HCT116 (cell line): ENCODE measurements at regions not wholly inside any gene's neighbourhood (a gene's known extent, or its start where the extent isn't known, plus 50 kb on each side); places are given as distances from the start of the nearest gene placed in this dataset.

ENCODE experiments used
- ATAC-seq: fragments of 200-7000 bp; cut with Tn5 transposase; 2 replicates; pipeline ENCODE4 v1.9.1; 2020; ENCODE audit warnings: mild to moderate bottlenecking, moderate library complexity
- BruUV-seq: library from RNA; stranded (reverse); fragments of 400-500 nt; replicated peaks from 2 replicates; lab custom pipeline; 2021; lab: Mats Ljungman, UMichigan
- CTCF ChIA-PET: fragments of 300-600 bp; sonication (Branson Sonifier 250); formaldehyde crosslinking; loops from one replicate; lab custom pipeline; 2021; ENCODE audit warnings: antibody characterized with exemption; lab: Charles Lee
- POLR2A ChIA-PET: fragments of 300-600, 350-600 bp; sonication (Branson Sonifier 250); formaldehyde crosslinking; loops from one replicate; lab custom pipeline; 2021; ENCODE audit warnings: antibody characterized with exemption; lab: Charles Lee
- RAD21 ChIA-PET, 2 experiments: fragments of 300-600 bp; sonication (Branson Sonifier 250); formaldehyde crosslinking; loops; one replicate each; lab custom pipeline; 2023; ENCODE audit warnings: low total read pairs in 2 of 2; ENCODE audit not compliant: uncharacterized antibody in 2 of 2, unreplicated experiment in 2 of 2, low non-redundant PET in 1 of 2; lab: Charles Lee
- DNase-seq: peaks from one replicate; pipeline ENCODE4 v3.0.0-alpha.2; 2010; ENCODE audit warnings: low read depth, low spot score
- H2AFZ ChIP-seq: fragments of 200-600 bp; shearing (Covaris generic), sonication (generic); 2 replicates; pipeline ENCODE4 v1.6.1; 2017; ENCODE audit warnings: low read depth, mixed run types, mixed read lengths, antibody characterized with exemption, low read length; ENCODE audit not compliant: poor library complexity, severe bottlenecking
- H3K27ac ChIP-seq: 2 replicates; pipeline ENCODE4 v1.5.1; 2012; ENCODE audit warnings: low read depth, low read length
- H3K27me3 ChIP-seq: fragments of 200-600 bp; sonication (generic); 2 replicates; pipeline ENCODE4 v1.6.1; 2016; ENCODE audit warnings: mixed run types, low read length, mixed read lengths; ENCODE audit not compliant: insufficient read depth
- H3K36me3 ChIP-seq, 2 experiments: fragments of 200-500 bp in 1 of 2; fragments of 200-600 bp in 1 of 2; sonication (Bioruptor generic) in 1 of 2; sonication (generic) in 1 of 2; 2 replicates each; pipeline versions ENCODE4 v1.5.1 to v1.6.1; 2014 to 2016; ENCODE audit warnings: low read length in 2 of 2, inconsistent platforms in 1 of 2, mixed read lengths in 1 of 2, mixed run types in 1 of 2; ENCODE audit not compliant: insufficient read depth in 2 of 2, control insufficient read depth in 1 of 2
- H3K4me1 ChIP-seq, 2 experiments: fragments of 200-600 bp in 1 of 2; sonication (generic) in 1 of 2; 2 replicates each; pipeline versions ENCODE4 v1.5.1 to v1.6.1; 2012 to 2017; ENCODE audit warnings: low read length in 2 of 2, inconsistent platforms in 1 of 2, mild to moderate bottlenecking in 1 of 2, mixed read lengths in 1 of 2, mixed run types in 1 of 2, moderate library complexity in 1 of 2; ENCODE audit not compliant: insufficient read depth in 2 of 2, control insufficient read depth in 1 of 2
- H3K4me2 ChIP-seq: fragments of 200-600 bp; sonication (generic); 2 replicates; pipeline ENCODE4 v1.6.1; 2017; ENCODE audit warnings: mixed run types, low read length, mixed read lengths
- H3K4me3 ChIP-seq, 2 experiments: fragments of 200-600 bp in 1 of 2; sonication (generic) in 1 of 2; replicated peaks in 1 of 2; 2 replicates each; pipeline ENCODE4 v1.5.1; 2011 to 2016; ENCODE audit warnings: low read length in 2 of 2, control low read depth in 1 of 2, low read depth in 1 of 2, mild to moderate bottlenecking in 1 of 2, mixed read lengths in 1 of 2, mixed run types in 1 of 2
- H3K79me2 ChIP-seq: fragments of 200-600 bp; sonication (generic); 2 replicates; pipeline ENCODE4 v1.6.1; 2017; ENCODE audit warnings: mild to moderate bottlenecking, mixed run types, low read length, moderate library complexity, mixed read lengths; ENCODE audit not compliant: insufficient read depth
- H3K9ac ChIP-seq: fragments of 200-600 bp; sonication (generic); 2 replicates; pipeline ENCODE4 v1.6.1; 2016; ENCODE audit warnings: low read length, mixed read lengths
- H3K9me2 ChIP-seq: fragments of 200-600 bp; sonication (generic), shearing (Covaris generic); 2 replicates; pipeline ENCODE4 v1.6.1; 2017; ENCODE audit warnings: mixed run types, mild to moderate bottlenecking, moderate library complexity; ENCODE audit not compliant: insufficient read depth
- H3K9me3 ChIP-seq, 2 experiments: fragments of 200-500 bp in 1 of 2; fragments of 200-600 bp in 1 of 2; sonication (Bioruptor generic) in 1 of 2; sonication (generic) in 1 of 2; 2 replicates each; pipeline ENCODE4 v1.6.1; 2014 to 2017; ENCODE audit warnings: low read length in 2 of 2, mixed read lengths in 2 of 2, inconsistent platforms in 1 of 2, low read depth in 1 of 2, mild to moderate bottlenecking in 1 of 2, mixed run types in 1 of 2, moderate library complexity in 1 of 2; ENCODE audit not compliant: control insufficient read depth in 1 of 2, insufficient read depth in 1 of 2
- H4K20me1 ChIP-seq: fragments of 200-600 bp; sonication (generic), shearing (Covaris generic); 2 replicates; pipeline ENCODE4 v1.6.1; 2017; ENCODE audit warnings: mixed run types, mild to moderate bottlenecking, moderate library complexity; ENCODE audit not compliant: insufficient read depth
- ATF3 ChIP-seq: IDR thresholded peaks from 2 replicates; pipeline ENCODE4 v1.6.1; 2012
- CBX3 ChIP-seq: IDR thresholded peaks from 2 replicates; pipeline ENCODE4 v1.6.1; 2012; ENCODE audit warnings: low read depth
- CTCF ChIP-seq, 3 experiments: fragments of 200-600 bp in 1 of 3; sonication (generic) in 1 of 3; IDR thresholded peaks in 2 of 3; conservative IDR thresholded peaks in 1 of 3; 2 replicates each; pipeline ENCODE4 v1.5.1; 2012 to 2017; ENCODE audit warnings: low read depth in 2 of 3, low read length in 2 of 3, antibody characterized with exemption in 1 of 3, borderline replicate concordance in 1 of 3, control low read depth in 1 of 3, mild to moderate bottlenecking in 1 of 3, mixed read lengths in 1 of 3, mixed run types in 1 of 3, moderate library complexity in 1 of 3; ENCODE audit not compliant: insufficient read depth in 1 of 3
- EGR1 ChIP-seq: IDR thresholded peaks from 2 replicates; pipeline ENCODE4 v1.6.1; 2012; ENCODE audit warnings: low read depth
- ELF1 ChIP-seq: IDR thresholded peaks from 2 replicates; pipeline ENCODE4 v1.6.1; 2012; ENCODE audit warnings: low read depth, borderline replicate concordance
- FOSL1 ChIP-seq: IDR thresholded peaks from 2 replicates; pipeline ENCODE4 v1.6.1; 2012; ENCODE audit warnings: low read depth
- MAX ChIP-seq: IDR thresholded peaks from 2 replicates; pipeline ENCODE4 v1.6.1; 2012
- POLR2AphosphoS5 ChIP-seq: IDR thresholded peaks from 2 replicates; pipeline ENCODE4 v1.6.1; 2011; ENCODE audit warnings: mild to moderate bottlenecking, low read depth, low read length, moderate library complexity
- RAD21 ChIP-seq: IDR thresholded peaks from 2 replicates; pipeline ENCODE4 v1.6.1; 2012; ENCODE audit warnings: low read depth, mild to moderate bottlenecking
- REST ChIP-seq: IDR thresholded peaks from 2 replicates; pipeline ENCODE4 v1.6.1; 2012; ENCODE audit warnings: low read depth
- SIN3A ChIP-seq: IDR thresholded peaks from 2 replicates; pipeline ENCODE4 v1.6.1; 2012; ENCODE audit warnings: low read depth
- SP1 ChIP-seq: IDR thresholded peaks from 2 replicates; pipeline ENCODE4 v1.6.1; 2012; ENCODE audit warnings: low read depth
- SRF ChIP-seq: IDR thresholded peaks from 2 replicates; pipeline ENCODE4 v1.6.1; 2012; ENCODE audit warnings: low read depth
- YY1 ChIP-seq: IDR thresholded peaks from 2 replicates; pipeline ENCODE4 v1.6.1; 2011; ENCODE audit warnings: low read length, low read depth, moderate library complexity, mild to moderate bottlenecking; ENCODE audit not compliant: insufficient replicate concordance; ENCODE audit errors: extremely low read depth
- ZBTB33 ChIP-seq: IDR thresholded peaks from 2 replicates; pipeline ENCODE4 v1.6.1; 2011; ENCODE audit warnings: mild to moderate bottlenecking, low read length, moderate library complexity; ENCODE audit not compliant: insufficient replicate concordance; ENCODE audit errors: extremely low read depth
- ZNF274 ChIP-seq: fragments of 200-500 bp; sonication (Bioruptor generic); IDR thresholded peaks from 2 replicates; pipeline ENCODE4 v1.6.1; 2014; ENCODE audit warnings: mild to moderate bottlenecking, low read depth, low read length, inconsistent platforms
- intact Hi-C: fragments of 100-400 bp; cut with micrococcal nuclease; formaldehyde crosslinking; loops from 2 replicates; pipeline ENCODE4 v1.10.0; 2022

GRCh38 chr12:89117448-89118034, 234.8 kb downstream of the DUSP6 start (continued):
- TF ChIP-seq FOSL1: peak; percentile 24
- TF ChIP-seq ELF1: peak; percentile 34; the same call in 1 of the 2 replicates
- peak; percentile 64 for TF ChIP-seq POLR2AphosphoS5

- RAD21 ChIA-PET: no interaction called here
- CTCF ChIA-PET: no interaction called here
- TF ChIP-seq MAX (no peak), EGR1 (no peak), REST (no peak), ATF3 (no peak), ZNF274 (no peak), SIN3A (no peak), POLR2AphosphoS5 (no peak), YY1 (no peak), RAD21 (no peak), SP1 (no peak), SRF (no peak), ZBTB33 (no peak), CBX3 (no peak), CTCF (IDR thresholded peaks at IDR 0.05 in 2 of 3, conservative IDR thresholded peaks at IDR 0.05 in 1 of 3; ENCODE audit: borderline replicate concordance in 1 of 3, insufficient read depth in 1 of 3, low read depth in 2 of 3, low read length in 2 of 3) (no peak)
- TF ChIP-seq, all 23 proteins: peak for 0
Observed at GRCh38 chr12:89111964-89112363, 240.3 kb downstream of the DUSP6 start.

More at GRCh38 chr12:89111964-89112363, 240.3 kb downstream of the DUSP6 start:
- no TSS peak for BruUV-seq
- no peaks in the 10 kb centered on the region for H4K20me1 ChIP-seq
- ATAC-seq: no peak
- H3K9me3 ChIP-seq: no peaks in the 10 kb centered on the region
- no peak overlapping the region for H3K4me2 ChIP-seq
- H3K4me1 ChIP-seq: peaks cover 6 to 7% of the 10 kb centered on the region in 2 experiments; a peak in 3 of 4 replicates
- intact Hi-C loops: no loop called here
- no peaks in the 10 kb centered on the region for H3K27me3 ChIP-seq
- H3K4me3 ChIP-seq: no peak overlapping the region
- no peaks in the 10 kb centered on the region for H3K79me2 ChIP-seq
- DNase-seq: no peak
- H3K36me3 ChIP-seq: no peaks in the 10 kb centered on the region
- H2AFZ ChIP-seq: no peak overlapping the region
- POLR2A ChIA-PET: no interaction called here
- no peaks in the 10 kb centered on the region for H3K9me2 ChIP-seq
- no peak overlapping the region for H3K9ac ChIP-seq
- no peak overlapping the region for H3K27ac ChIP-seq
